Nephron (organoid): ENCODE measurements at regions not wholly inside any gene's neighbourhood (a gene's known extent, or its start where the extent isn't known, plus 50 kb on each side); places are given as distances from the start of the nearest gene placed in this dataset.
A peak's percentile ranks its signal among the peaks of the same experiment; 100 is the strongest.

Experiments used
- H3K27ac Mint-ChIP-seq, 3 experiments: 2 replicates each; pipeline ENCODE4 v1.8.0; 2020; ENCODE audit warnings: mixed read lengths in 3 of 3, mild to moderate bottlenecking in 2 of 3, moderate library complexity in 1 of 3
- H3K27me3 Mint-ChIP-seq: 2 replicates; pipeline ENCODE4 v1.8.0; 2021; ENCODE audit warnings: low read depth, mild to moderate bottlenecking, moderate library complexity, mixed read lengths
- H3K36me3 Mint-ChIP-seq: 2 replicates; pipeline ENCODE4 v1.8.0; 2020; ENCODE audit warnings: low read depth, mixed read lengths
- H3K4me1 Mint-ChIP-seq: 2 replicates; pipeline ENCODE4 v1.8.0; 2020; ENCODE audit warnings: mixed read lengths
- H3K4me3 Mint-ChIP-seq, 3 experiments: 2 replicates each; pipeline ENCODE4 v1.8.0; 2020; ENCODE audit warnings: mild to moderate bottlenecking in 3 of 3, mixed read lengths in 3 of 3, moderate library complexity in 2 of 3
- H3K9me3 Mint-ChIP-seq: 2 replicates; pipeline ENCODE4 v1.8.0; 2020; ENCODE audit warnings: mixed read lengths
- TF ChIP-seq, protein P1 (sequence below), 3 experiments: fragments of 200-600 bp; sonication (generic); IDR thresholded peaks; one replicate each; pipeline ENCODE4 v1.5.0; 2021; ENCODE audit warnings: antibody characterized with exemption in 3 of 3; ENCODE audit not compliant: unreplicated experiment in 3 of 3

DNA sequence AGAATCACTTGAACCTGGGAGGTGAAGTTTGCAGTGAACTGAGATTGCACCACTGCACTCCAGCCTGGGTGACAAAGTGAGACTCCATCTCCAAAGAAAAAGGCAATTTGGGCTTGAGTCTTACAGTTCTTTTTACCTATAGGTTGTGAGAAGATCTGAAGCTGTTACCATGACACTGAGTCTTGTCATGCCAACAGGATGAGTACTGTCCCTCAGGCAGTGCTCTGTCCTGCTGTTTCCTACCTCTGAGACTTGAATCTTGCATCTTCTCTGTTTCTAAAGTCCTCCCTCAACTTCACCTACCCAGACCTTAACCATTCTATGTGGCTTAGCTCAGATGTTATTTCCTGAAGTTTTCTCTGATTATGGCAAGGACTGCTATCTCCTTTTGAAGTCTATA lies 400.8 kb upstream of the PRICKLE1 start:
- Mint-ChIP-seq H3K9me3 (peaks cover 5% of the 10 kb centered on the region), H3K27ac (no peak overlapping the region), H3K27me3 (peaks cover 3% of the 10 kb centered on the region), H3K4me1 (peaks cover 31% of the 10 kb centered on the region), H3K36me3 (no peaks in the 10 kb centered on the region), H3K4me3 (no peak overlapping the region)
- TF ChIP-seq, protein P1, sequence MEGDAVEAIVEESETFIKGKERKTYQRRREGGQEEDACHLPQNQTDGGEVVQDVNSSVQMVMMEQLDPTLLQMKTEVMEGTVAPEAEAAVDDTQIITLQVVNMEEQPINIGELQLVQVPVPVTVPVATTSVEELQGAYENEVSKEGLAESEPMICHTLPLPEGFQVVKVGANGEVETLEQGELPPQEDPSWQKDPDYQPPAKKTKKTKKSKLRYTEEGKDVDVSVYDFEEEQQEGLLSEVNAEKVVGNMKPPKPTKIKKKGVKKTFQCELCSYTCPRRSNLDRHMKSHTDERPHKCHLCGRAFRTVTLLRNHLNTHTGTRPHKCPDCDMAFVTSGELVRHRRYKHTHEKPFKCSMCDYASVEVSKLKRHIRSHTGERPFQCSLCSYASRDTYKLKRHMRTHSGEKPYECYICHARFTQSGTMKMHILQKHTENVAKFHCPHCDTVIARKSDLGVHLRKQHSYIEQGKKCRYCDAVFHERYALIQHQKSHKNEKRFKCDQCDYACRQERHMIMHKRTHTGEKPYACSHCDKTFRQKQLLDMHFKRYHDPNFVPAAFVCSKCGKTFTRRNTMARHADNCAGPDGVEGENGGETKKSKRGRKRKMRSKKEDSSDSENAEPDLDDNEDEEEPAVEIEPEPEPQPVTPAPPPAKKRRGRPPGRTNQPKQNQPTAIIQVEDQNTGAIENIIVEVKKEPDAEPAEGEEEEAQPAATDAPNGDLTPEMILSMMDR (IDR thresholded peaks at IDR 0.05; ENCODE audit: unreplicated experiment in 3 of 3): no peak

DNA sequence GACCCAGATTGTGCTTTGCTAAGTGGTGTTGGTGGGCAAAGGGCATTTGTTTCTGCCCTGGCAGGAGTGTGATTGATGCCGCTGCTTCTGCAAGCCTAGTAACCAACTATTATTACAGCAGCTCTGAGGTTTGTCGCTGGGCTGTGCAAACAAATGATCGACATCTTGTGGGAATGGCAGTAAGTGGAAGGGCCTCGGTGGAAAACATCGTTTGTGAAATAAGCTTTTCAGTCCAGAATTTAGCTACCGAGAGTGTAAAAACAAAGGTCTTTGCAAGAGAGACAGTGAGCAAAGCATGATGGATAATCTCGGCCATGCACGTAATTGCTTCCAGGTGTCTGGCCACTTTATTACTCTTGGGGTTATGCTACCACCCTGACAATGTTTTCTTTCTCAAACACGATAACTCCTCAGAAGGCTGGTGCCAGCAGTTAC lies 397.7 kb upstream of the PRICKLE1 start:
- TF ChIP-seq, protein P1 (IDR thresholded peaks at IDR 0.05; ENCODE audit: unreplicated experiment in 3 of 3): no peak
- H3K36me3 Mint-ChIP-seq: no peaks in the 10 kb centered on the region
- H3K4me1 Mint-ChIP-seq: peaks cover 14% of the 10 kb centered on the region
- peaks cover 3% of the 10 kb centered on the region for H3K27me3 Mint-ChIP-seq
- peak overlapping the region in 1 of 3 experiments; percentile 9 for H3K4me3 Mint-ChIP-seq
- H3K27ac Mint-ChIP-seq: peak overlapping the region; percentile 65 to 94 (median 72)
- H3K9me3 Mint-ChIP-seq: peaks cover 5% of the 10 kb centered on the region

DNA sequence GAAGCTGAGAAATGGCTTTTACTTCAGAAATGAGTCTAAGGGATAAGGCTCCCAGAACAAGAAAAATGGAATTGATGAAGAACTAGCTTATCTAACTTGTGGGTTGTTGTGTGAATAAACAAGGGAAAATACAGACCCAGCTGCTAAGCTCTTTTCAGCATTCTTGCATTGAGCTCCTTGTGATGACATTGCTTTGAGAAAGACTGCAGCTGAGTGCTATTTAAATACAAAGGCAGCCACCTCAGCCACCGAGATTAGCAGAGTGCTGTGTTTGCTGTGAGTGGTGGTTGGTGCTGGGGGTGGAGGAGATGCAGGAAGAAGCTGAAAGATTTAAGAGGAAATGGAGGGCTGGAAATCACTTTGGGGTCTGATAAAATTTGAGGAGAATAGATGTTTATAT lies 396.0 kb upstream of the PRICKLE1 start:
- Mint-ChIP-seq H3K27ac (peak overlapping the region in 2 of 3 experiments; percentile 4 to 77), H3K36me3 (no peaks in the 10 kb centered on the region), H3K9me3 (peaks cover 5% of the 10 kb centered on the region), H3K4me1 (peaks cover 16% of the 10 kb centered on the region), H3K27me3 (peaks cover 3% of the 10 kb centered on the region), H3K4me3 (no peak overlapping the region)
- TF ChIP-seq, protein P1 (IDR thresholded peaks at IDR 0.05; ENCODE audit: unreplicated experiment in 3 of 3): no peak

DNA sequence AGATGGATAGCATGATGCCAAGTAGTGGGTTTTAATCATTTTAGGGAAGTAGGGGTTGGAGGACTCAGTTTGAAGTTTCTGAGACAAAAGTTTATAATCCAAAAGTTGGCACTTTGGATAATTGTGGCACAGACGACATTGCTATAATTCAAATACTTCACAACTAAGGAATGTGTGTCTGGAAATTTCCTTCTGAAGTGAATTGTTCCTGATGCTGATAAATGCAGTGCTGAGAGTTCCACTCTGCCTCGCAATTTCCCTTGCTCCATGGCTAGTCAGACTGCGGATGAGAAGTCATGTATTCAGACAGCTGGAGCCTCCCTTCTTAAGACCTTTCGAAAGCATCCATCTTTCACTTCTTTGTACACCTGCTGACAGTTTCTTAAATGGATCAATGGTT lies 393.3 kb upstream of the PRICKLE1 start:
- H3K4me1 Mint-ChIP-seq: peaks cover 29% of the 10 kb centered on the region
- H3K9me3 Mint-ChIP-seq: peaks cover 5% of the 10 kb centered on the region
- H3K27me3 Mint-ChIP-seq: no peaks in the 10 kb centered on the region
- no peak overlapping the region for H3K4me3 Mint-ChIP-seq
- TF ChIP-seq, protein P1 (IDR thresholded peaks at IDR 0.05; ENCODE audit: unreplicated experiment in 3 of 3): no peak
- no peaks in the 10 kb centered on the region for H3K36me3 Mint-ChIP-seq
- H3K27ac Mint-ChIP-seq: no peak overlapping the region

DNA sequence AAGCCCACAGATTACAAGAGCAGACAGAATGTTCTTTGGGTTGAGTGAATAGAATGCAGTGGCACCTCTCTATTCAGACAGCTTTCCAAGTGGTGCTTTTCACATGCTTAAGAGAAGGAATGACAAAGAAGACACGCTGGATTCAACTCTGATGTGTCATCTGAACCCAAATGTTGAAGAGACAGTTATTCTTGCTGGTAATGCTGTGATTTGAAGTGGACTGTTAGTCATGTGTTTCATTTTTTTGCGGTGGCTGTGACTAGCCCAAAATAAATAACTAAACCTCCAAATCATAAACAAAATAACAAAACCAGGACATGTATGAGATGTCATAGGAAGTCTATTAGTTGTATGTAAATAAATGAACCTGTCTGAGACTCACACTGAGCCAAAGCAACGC lies 391.8 kb upstream of the PRICKLE1 start:
- H3K4me1 Mint-ChIP-seq: peaks cover 26% of the 10 kb centered on the region
- no peaks in the 10 kb centered on the region for H3K36me3 Mint-ChIP-seq
- no peak overlapping the region for H3K4me3 Mint-ChIP-seq
- H3K27me3 Mint-ChIP-seq: no peaks in the 10 kb centered on the region
- peak overlapping the region in 1 of 3 experiments; percentile 68 for H3K27ac Mint-ChIP-seq
- H3K9me3 Mint-ChIP-seq: peaks cover 5% of the 10 kb centered on the region
- TF ChIP-seq, protein P1 (IDR thresholded peaks at IDR 0.05; ENCODE audit: unreplicated experiment in 3 of 3): no peak

DNA sequence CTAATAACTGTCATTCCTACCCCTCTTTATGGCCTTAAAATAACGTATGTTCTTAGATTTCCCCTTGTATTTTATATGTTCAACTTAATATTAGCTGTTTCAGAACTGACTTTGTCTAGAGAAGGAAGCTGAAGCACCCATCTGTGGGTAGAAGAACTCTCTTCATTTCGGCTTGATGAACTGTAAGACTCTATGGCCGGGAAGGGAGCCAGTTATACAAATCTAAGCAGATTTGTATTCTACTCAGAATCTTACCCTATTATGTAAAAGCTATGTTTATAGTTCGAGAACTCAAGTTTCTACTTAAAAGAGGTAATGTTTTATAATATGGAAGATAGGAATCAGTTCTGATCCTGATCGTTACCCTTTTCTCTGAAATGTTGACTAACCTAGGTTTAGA lies 390.9 kb upstream of the PRICKLE1 start:
- H3K4me3 Mint-ChIP-seq: no peak overlapping the region
- H3K27me3 Mint-ChIP-seq: no peaks in the 10 kb centered on the region
- TF ChIP-seq, protein P1 (IDR thresholded peaks at IDR 0.05; ENCODE audit: unreplicated experiment in 3 of 3): no peak
- H3K36me3 Mint-ChIP-seq: peaks cover 4% of the 10 kb centered on the region
- H3K9me3 Mint-ChIP-seq: peaks cover 8% of the 10 kb centered on the region
- H3K4me1 Mint-ChIP-seq: peaks cover 22% of the 10 kb centered on the region
- H3K27ac Mint-ChIP-seq: peak overlapping the region in 2 of 3 experiments; percentile 30 to 68
